ENCODE measurements at regions not wholly inside any gene's neighbourhood (a gene's known extent, or its start where the extent isn't known, plus 50 kb on each side); places are given as distances from the start of the nearest gene placed in this dataset.

DNA sequence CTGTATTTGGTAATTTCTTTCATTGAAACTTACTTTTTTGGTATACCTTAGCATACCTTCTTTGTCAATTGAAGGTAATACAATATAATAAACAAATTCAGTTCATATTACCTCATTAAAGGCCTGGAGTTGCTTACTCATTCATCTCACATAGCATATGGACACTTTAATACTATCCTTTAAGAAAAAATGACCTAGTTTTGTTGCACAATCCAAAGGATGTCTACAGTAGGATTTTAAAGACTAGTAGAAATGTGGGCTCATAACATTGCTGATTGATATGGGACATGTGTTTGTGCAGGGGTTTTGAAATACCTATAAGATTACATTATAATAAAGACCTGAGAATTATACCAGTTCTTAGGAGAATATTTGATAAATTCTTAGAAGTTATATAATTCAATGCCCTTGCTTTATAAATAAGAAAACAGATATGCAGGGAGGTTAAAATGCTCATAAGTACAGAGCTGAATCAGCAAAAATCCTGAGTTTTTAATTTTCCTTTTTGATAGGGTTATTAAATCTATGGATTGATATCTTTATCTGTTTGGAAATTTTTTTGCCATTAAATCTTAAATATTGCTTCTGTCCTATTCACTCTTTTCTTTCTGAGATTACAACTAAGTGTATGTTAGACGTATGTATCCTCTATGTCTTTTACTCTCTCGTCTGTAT is 352.1 kb downstream of the ATP23 start:
- Mint-ChIP-seq H3K36me3 (peaks cover 2% of the 10 kb centered on the region), H3K4me1 (no peaks in the 10 kb centered on the region), H3K4me3 (no peak overlapping the region), H3K27me3 (peaks cover 5% of the 10 kb centered on the region), H3K27ac (no peak overlapping the region), H3K9me3 (no peaks in the 10 kb centered on the region)
- ATAC-seq (ENCODE audit: low read depth) (no peak), DNase-seq (ENCODE audit: low spot score in 2 of 2) (no peak)

DNA sequence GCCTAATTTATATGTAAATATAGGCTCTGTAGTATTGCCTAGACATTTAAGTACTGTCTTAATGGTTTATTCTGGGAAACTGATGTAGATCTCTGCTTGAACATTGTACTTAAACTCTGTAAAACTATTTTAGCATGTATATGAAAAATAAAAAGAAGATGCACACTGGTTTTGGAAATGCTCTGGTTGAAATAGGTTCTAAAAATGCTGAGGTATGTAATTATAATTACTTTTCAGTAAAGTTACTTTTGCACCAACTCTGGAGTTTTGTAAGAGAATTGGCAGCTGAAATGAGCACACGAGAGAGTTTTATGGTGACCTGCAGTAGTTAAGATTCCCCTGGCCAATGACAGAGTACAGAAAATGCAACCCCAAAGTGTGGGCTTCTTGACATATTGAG is 353.9 kb downstream of the ATP23 start:
- Mint-ChIP-seq H3K27me3 (no peaks in the 10 kb centered on the region), H3K4me1 (no peaks in the 10 kb centered on the region), H3K27ac (no peak overlapping the region), H3K9me3 (no peaks in the 10 kb centered on the region), H3K4me3 (no peak overlapping the region), H3K36me3 (no peaks in the 10 kb centered on the region)
- DNase-seq (ENCODE audit: low spot score in 2 of 2): no peak
- ATAC-seq (ENCODE audit: low read depth): no peak

DNA sequence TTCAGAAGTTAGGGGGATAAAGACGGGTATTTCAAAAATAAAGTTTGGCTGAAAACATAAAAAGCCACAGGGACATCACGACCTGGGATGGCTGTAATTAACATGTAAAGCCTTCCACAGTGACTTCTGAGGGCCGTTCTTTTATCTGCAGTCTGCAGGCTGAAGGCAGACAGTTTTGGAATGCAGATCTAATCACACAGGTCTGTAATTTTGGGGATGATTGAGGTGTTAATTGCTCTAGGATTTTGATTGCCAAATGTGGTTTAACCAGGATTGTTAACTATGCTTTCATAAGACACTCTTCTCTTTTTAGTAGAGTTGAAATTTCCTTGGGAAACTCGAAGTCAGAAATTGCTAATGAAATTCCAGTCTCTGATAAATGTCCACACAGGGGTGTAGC is 355.5 kb downstream of the ATP23 start:
- H3K4me1 Mint-ChIP-seq: no peaks in the 10 kb centered on the region
- DNase-seq (ENCODE audit: low spot score in 2 of 2) (no peak), ATAC-seq (ENCODE audit: low read depth) (no peak)
- no peak overlapping the region for H3K4me3 Mint-ChIP-seq
- no peaks in the 10 kb centered on the region for H3K36me3 Mint-ChIP-seq
- no peaks in the 10 kb centered on the region for H3K27me3 Mint-ChIP-seq
- H3K9me3 Mint-ChIP-seq: no peaks in the 10 kb centered on the region
- H3K27ac Mint-ChIP-seq: no peak overlapping the region

DNA sequence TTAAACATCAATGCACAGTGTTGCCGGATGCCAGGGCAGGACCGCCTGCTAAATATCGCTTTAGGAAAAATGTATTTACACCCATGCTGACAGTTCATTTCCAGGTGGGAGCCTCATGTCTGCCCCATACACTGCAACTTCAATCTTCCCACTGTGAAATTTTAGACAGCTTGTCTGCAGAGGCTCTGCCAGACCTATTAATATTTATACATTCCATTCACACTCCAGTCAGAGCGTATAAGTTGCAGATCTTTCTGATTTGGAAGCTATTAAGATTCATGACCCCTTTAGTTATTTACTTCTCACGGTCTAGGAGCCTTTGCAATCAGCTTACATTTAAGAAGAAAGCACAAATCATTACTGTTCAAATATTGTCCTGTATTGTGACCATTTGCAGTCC is 357.4 kb downstream of the ATP23 start:
- DNase-seq (ENCODE audit: low spot score in 2 of 2) (no peak), ATAC-seq (ENCODE audit: low read depth) (no peak)
- no peaks in the 10 kb centered on the region for H3K27me3 Mint-ChIP-seq
- no peak overlapping the region for H3K27ac Mint-ChIP-seq
- H3K9me3 Mint-ChIP-seq: no peaks in the 10 kb centered on the region
- H3K36me3 Mint-ChIP-seq: no peaks in the 10 kb centered on the region
- no peak overlapping the region for H3K4me3 Mint-ChIP-seq
- no peaks in the 10 kb centered on the region for H3K4me1 Mint-ChIP-seq

DNA sequence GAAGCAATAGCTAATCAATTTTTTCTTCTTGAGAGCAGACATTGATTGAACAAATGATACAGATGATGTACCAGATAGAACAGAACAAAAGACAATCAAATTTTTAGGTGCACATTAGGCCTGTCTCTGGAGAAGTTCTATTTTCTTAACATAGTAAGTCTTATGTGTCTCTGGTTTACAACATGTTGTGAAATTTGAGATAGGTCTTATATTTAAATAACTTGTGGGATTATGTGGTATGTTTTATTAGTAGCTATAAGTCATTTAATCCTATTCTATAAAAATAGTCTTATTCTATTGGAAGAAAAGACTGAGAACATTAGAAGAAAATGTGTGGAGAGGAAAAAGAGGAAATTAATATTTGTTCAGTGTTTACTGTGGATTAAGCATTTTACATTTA is 358.0 kb downstream of the ATP23 start:
- H3K36me3 Mint-ChIP-seq: no peaks in the 10 kb centered on the region
- no peaks in the 10 kb centered on the region for H3K27me3 Mint-ChIP-seq
- H3K4me1 Mint-ChIP-seq: no peaks in the 10 kb centered on the region
- ATAC-seq (ENCODE audit: low read depth): no peak
- no peak overlapping the region for H3K27ac Mint-ChIP-seq
- H3K9me3 Mint-ChIP-seq: no peaks in the 10 kb centered on the region
- no peak overlapping the region for H3K4me3 Mint-ChIP-seq
- no peak for DNase-seq (ENCODE audit: low spot score in 2 of 2)

DNA sequence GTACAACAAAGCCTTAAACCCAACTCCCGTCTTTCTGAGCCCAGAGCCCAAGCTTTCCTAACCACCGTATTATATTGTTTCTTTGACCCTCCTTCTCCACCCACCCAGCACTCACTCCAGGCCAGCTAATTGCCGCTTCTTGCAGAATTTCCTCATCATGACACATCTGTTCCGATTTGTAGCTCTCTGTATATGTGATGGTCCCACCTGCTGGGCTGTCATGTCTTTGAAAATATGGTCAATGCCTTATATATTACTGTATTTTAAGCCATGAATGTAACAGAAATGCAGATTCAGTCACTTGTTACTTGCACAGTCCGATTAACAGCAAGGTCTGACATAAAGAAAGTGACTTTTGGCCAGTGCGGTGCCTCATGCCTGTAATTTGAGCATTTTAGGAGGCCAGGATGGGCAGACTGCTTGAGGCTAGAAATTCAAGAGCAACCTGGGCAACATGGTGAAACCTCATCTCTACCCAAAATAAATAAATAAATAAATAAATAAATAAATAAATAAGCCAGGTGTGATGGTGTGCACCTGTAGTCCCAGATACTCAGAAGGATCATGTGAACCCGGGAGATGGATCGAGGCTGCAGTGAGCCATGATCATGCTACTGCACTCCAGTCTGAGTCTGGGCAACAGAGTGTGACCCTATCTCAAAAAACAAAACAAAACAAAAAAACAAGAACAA is 359.8 kb downstream of the ATP23 start:
- Mint-ChIP-seq H3K27me3 (no peaks in the 10 kb centered on the region), H3K9me3 (no peaks in the 10 kb centered on the region), H3K4me1 (no peaks in the 10 kb centered on the region), H3K4me3 (no peak overlapping the region), H3K27ac (no peak overlapping the region), H3K36me3 (no peaks in the 10 kb centered on the region)
- DNase-seq (ENCODE audit: low spot score in 2 of 2): no peak
- no peak for ATAC-seq (ENCODE audit: low read depth)

DNA sequence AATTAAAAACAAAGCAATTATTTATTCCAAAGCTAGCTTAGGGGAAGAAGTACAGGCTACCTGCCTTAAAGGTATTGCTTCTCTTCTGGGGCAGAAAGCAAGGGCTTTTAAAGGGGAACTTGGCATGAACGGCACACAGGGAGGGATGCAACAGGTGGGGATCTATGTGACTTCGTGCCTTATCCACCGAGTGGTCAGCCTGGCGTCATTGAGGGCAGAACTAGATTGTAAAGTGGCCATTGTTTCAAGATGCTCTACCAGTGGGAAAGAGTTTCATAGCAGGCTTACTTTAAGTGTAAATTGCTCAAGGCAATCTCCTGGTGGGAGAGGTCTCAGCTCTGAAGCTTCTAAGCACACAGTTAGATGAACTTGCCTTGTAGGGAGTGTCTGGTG is 360.4 kb downstream of the ATP23 start:
- H3K4me1 Mint-ChIP-seq: no peaks in the 10 kb centered on the region
- no peak overlapping the region for H3K4me3 Mint-ChIP-seq
- peaks cover 2% of the 10 kb centered on the region for H3K9me3 Mint-ChIP-seq
- no peak for DNase-seq (ENCODE audit: low spot score in 2 of 2)
- H3K27me3 Mint-ChIP-seq: no peaks in the 10 kb centered on the region
- ATAC-seq (ENCODE audit: low read depth): no peak
- H3K36me3 Mint-ChIP-seq: no peaks in the 10 kb centered on the region
- no peak overlapping the region for H3K27ac Mint-ChIP-seq

DNA sequence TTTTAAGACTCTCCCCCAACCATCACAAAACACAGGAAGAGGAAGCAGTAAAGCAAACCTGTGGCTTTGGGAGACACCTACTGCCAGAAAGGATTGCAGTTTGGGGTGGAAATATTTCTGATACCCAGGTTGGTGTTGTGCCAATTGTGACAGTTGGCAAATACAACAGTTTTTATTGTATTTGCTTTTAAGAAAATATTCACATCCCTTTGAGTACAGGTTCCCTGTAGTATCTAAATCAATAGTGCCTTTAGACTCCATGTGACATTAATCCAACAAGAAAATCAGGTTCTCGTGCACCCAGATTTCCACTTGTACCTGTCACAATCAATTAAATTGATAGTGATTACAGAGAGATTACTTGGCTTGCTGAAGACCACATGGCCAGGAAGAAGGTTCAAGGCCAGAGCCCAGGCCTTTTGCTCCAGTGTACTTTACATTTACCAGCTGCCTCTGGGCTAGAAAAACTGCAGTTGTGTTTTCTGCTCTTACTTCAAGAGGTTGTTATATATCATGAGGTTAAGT is 361.2 kb downstream of the ATP23 start:
- DNase-seq (ENCODE audit: low spot score in 2 of 2) (no peak), ATAC-seq (ENCODE audit: low read depth) (no peak)
- Mint-ChIP-seq H3K27me3 (no peaks in the 10 kb centered on the region), H3K9me3 (peaks cover 2% of the 10 kb centered on the region), H3K27ac (no peak overlapping the region), H3K36me3 (no peaks in the 10 kb centered on the region), H3K4me3 (no peak overlapping the region), H3K4me1 (no peaks in the 10 kb centered on the region)

DNA sequence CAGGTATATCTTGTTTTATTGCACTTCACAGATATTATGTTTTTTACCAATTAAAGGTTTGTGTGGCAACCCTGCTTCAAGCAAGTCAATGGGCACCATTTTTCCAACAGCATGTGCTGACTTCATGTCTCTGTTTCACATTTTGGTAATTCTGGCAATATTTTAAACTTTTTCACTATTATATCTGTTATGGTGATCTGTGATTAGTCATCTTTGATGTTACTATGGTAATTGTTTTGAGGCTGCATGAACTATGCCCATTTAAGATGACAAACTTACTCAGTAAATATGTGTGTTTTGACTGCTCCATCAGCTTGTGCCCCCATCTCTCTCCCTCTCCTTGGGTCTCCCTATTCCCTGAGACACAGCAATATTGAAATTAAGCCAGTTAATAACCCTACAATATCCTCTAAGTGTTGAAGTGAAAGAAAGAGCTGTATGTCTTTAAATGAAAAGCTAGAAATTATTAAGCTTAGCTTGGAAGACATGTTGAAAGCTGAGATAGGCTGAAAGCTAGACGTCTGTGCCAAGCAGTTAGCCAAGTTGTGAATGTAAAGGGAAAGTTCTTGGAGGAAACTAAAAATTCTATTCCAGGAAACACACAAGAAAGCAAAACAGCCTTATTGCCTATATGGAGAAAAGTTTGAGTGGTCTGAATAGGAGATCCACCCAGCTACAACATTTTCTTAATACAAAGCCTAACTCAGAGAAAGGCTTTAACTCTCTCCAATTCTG is 365.1 kb downstream of the ATP23 start:
- Mint-ChIP-seq H3K27ac (no peak overlapping the region), H3K9me3 (peaks cover 4% of the 10 kb centered on the region), H3K4me3 (no peak overlapping the region), H3K4me1 (no peaks in the 10 kb centered on the region), H3K36me3 (no peaks in the 10 kb centered on the region), H3K27me3 (no peaks in the 10 kb centered on the region)
- no peak for ATAC-seq (ENCODE audit: low read depth)
- no peak for DNase-seq (ENCODE audit: low spot score in 2 of 2)

DNA sequence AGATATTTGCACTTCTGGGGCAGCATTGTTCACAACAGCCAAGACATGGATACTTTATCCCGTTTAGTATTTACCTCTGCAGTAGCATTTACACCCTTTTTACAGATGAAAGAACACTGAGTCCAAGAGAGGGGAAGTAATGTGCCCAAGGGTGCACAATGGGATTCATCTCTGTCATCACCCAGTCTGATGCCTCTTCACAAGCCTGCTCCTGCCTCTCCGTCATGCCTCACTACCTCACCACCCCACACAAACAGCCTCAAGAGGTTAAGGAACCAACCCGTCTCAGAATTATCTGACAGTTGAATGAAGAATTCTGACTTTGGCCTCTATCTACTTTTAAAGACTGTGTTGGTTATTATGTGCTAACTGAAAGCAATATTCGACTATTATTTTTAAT is 368.4 kb downstream of the ATP23 start:
- Mint-ChIP-seq H3K4me1 (no peaks in the 10 kb centered on the region), H3K27me3 (peaks cover 2% of the 10 kb centered on the region), H3K36me3 (no peaks in the 10 kb centered on the region), H3K9me3 (peaks cover 4% of the 10 kb centered on the region), H3K4me3 (no peak overlapping the region), H3K27ac (no peak overlapping the region)
- DNase-seq (ENCODE audit: low spot score in 2 of 2): no peak
- no peak for ATAC-seq (ENCODE audit: low read depth)

DNA sequence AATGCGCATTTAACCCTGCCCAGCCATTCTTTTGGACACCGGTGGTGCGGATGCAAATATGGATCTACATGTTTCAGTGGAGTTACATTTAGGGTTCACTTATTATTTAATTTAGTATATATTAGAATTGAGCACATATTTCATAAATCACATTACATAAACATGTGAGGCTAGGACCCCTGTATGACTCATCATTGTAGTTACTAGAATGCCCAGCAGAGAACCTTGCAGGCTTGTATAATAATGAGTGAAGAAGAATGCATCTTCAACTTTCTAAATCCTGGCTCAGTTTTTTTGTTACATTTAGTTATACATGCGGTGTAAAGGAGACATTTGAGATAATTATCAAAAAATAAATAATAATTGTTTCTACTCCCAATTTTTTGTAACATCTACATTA is 369.0 kb downstream of the ATP23 start:
- DNase-seq (ENCODE audit: low spot score in 2 of 2): no peak
- H3K4me1 Mint-ChIP-seq: no peaks in the 10 kb centered on the region
- ATAC-seq (ENCODE audit: low read depth): no peak

DNA sequence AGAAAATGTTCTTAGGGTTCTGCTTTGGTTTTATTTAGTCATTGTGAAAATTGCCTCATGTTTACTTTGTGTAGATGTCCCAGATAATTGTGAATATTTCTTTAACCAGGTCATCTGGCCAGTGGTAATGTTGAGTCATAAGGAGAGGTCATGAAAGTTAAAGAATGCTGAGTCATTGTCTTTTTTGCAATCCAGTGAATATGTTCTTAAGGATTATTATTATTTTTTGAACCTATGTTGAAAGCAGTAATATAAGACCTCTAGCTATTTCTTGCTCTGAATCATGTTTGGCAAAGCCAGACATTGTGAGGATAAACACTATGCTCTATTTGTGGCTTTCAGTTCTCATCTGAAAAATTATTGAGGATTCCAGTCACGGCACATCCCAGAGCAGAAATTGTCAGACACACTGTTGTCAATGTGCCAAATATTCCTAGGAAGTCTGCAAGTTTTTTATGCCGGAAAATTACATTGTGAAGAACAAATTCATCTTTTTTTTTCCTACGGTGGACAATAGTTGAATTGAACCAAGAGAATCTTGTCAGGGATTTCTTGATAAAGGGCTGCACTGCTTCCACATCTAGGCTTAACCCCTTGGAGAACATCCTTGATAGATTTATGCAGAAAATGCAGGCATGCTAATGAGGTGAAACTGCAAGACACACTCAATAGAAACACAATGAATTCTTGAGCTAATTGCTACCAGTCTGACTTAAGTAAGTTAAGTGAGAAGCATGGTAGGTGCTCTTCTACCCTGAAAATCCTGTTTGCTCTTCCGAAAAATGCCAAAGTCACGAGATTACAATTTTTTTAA is 369.6 kb downstream of the ATP23 start:
- Mint-ChIP-seq H3K27me3 (peaks cover 2% of the 10 kb centered on the region), H3K4me1 (no peaks in the 10 kb centered on the region), H3K27ac (no peak overlapping the region), H3K36me3 (no peaks in the 10 kb centered on the region), H3K9me3 (peaks cover 4% of the 10 kb centered on the region), H3K4me3 (no peak overlapping the region)
- ATAC-seq (ENCODE audit: low read depth) (no peak), DNase-seq (ENCODE audit: low spot score in 2 of 2) (no peak)

More for the DNA sequence above, 369.0 kb downstream of the ATP23 start:
- Mint-ChIP-seq H3K27me3 (peaks cover 2% of the 10 kb centered on the region), H3K4me3 (no peak overlapping the region), H3K36me3 (no peaks in the 10 kb centered on the region), H3K9me3 (peaks cover 4% of the 10 kb centered on the region), H3K27ac (no peak overlapping the region)

DNA sequence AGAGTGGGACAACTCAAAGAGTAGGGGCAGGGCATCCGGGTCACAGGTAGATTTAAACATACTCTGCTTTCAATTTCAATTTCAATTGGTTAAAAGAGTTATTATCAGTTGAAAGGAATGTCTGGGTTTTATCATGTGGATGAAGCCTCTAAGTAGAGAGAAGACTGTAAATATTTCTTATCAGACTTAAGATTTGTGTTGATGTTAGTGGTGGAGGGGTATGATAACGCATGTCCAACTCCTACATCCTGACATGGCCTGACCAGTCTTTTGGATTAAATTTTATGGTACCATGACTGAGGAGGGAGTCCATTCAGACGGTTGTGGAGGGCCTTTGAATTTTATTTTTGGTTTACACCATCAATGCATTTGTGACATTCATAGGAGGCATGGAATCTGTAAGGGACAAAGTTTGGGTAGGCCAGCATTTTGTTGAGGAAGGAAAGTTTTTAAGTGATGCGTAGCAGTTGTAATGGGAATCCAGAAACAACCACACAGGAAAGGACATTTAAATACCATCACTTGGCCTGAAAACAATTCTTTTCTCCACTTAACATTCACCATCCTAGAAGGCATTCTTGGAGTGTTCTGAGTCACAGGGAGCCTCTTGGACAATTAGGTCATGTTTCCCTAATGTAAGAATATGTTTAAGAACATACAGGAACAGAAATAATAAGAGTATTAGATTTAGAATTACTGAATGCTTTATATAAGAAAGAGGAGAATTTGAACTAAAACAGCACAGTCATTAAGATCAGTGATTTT is 371.9 kb downstream of the ATP23 start:
- Mint-ChIP-seq H3K4me1 (no peaks in the 10 kb centered on the region), H3K27me3 (peaks cover 3% of the 10 kb centered on the region), H3K4me3 (no peak overlapping the region)

More for the DNA sequence above, 371.9 kb downstream of the ATP23 start:
- DNase-seq (ENCODE audit: low spot score in 2 of 2) (no peak), ATAC-seq (ENCODE audit: low read depth) (no peak)
- H3K36me3 Mint-ChIP-seq: no peaks in the 10 kb centered on the region
- no peak overlapping the region for H3K27ac Mint-ChIP-seq
- H3K9me3 Mint-ChIP-seq: peaks cover 3% of the 10 kb centered on the region
